ENCODE measurements at regions not wholly inside any gene's neighbourhood (a gene's known extent, or its start where the extent isn't known, plus 50 kb on each side); places are given as distances from the start of the nearest gene placed in this dataset.
"Not testable (repeated sequence)": the region's sequence is repeated elsewhere in the genome, so short reads cannot be mapped to it uniquely, and the experiment has no call there.

DNA sequence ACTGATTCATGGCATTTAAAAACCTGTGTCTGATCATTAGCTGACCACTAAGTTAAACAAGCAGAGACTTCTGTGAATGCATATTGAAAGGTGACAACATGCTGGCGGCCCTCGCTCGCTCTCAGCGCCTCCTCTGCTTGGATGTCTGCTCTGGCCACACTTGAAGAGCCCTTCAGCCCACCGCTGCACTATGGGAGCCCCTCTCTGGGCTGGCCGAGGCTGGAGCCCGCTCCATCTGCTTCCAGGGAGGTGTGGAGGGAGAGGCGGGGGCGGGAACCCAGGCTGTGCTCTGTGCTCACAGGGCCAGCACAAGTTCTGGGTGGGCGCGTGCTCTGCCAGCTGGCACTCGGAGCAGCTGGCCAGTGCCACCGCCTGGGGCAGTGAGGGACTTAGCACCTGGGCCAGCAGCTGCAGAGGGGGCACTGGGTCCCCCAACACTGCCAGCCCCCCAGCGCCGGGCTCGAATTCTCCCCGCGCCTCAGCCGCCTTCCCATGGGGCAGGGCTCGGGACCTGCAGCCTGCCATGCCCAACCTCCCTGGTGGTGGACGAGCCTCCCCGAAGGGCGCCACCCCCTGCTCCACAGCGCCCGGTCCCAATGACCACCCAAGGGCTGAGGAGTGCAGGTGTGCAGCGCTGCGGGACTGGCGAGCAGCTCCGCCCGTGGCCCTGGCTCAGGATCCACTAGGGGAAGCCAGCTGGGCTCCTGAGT lies 252.4 kb downstream of the ZIC4 start:
- DNase-seq (ENCODE audit: low spot score) = no peak

GRCh38 chr3:147152476-147152875 lies 253.9 kb downstream of the ZIC4 start:
- DNase-seq (ENCODE audit: low spot score) = no peak

DNA sequence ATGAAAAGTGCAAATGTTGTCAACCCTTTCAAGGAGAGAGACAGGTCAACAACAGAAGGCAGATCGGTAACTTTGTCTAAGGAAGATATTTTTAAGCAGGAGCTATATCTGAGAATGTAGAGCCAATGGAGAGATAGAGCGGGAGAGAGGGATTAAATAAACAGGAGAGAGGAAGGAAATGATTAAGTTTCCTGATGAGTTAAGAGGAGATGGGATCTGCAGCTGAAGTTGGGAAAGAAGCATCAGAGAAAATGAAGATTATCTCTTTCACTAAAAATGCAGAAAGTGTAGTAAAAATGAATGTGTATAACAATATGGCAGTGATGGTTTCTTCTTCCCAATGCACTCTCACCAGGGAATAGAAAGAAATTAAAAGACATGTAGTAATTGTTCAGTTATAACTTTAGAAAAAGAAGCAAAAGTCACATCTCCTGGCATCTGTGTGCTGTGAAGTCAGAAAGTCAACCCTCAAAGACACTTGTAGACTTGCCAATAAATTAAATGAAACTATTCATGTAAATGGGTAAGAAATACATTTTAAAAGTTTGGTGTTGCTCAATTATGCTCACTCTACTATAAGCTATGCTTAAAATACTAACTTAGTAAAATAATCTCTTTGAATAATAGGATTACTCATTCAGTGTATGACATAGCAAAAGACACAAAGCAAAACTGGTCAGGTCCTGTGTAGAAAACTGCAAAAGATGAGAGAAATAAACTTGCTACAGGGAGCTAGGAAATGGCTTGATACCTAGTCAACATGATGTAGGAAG lies 264.6 kb downstream of the ZIC4 start:
- DNase-seq (ENCODE audit: low spot score) = no peak

- no peak for DNase-seq (ENCODE audit: low spot score)
Observed at GRCh38 chr3:147139341-147139740, 267.0 kb downstream of the ZIC4 start.

GRCh38 chr3:147132168-147132567 lies 274.2 kb downstream of the ZIC4 start:
- no peak for DNase-seq (ENCODE audit: low spot score)

GRCh38 chr3:147130461-147130860 lies 275.9 kb downstream of the ZIC4 start:
- DNase-seq (ENCODE audit: low spot score) = no peak

GRCh38 chr3:147129665-147130064 lies 276.7 kb downstream of the ZIC4 start:
- no peak for DNase-seq (ENCODE audit: low spot score)

DNA sequence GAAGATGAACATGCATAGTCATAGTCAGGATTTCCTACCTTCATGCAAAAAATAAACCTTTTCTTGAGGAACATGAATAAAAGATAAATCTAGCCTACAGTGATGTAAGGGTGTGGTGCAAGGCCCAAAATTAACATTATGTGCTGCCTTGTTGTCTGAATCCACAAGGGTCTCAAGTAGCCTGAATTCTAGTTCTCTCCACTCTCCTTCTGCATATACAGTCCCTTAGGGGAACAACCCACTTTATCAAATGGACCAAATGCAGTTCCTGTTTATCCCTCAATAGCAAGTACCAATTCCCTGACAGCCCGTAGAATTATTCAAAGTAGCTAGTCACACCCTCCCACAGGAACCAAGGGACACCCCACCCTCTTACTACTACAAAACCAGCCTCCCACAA lies 284.0 kb downstream of the ZIC4 start:
- no peak for DNase-seq (ENCODE audit: low spot score)

- DNase-seq (ENCODE audit: low spot score) = no peak
Observed at GRCh38 chr3:147119989-147120388, 286.4 kb downstream of the ZIC4 start.

- no peak for DNase-seq (ENCODE audit: low spot score)
Observed at GRCh38 chr3:147119346-147119745, 287.0 kb downstream of the ZIC4 start.

- no peak for DNase-seq (ENCODE audit: low spot score)
Observed at GRCh38 chr3:147118611-147119010, 287.7 kb downstream of the ZIC4 start.

- DNase-seq (ENCODE audit: low spot score) = no peak
Observed at GRCh38 chr3:147117631-147118030, 288.7 kb downstream of the ZIC4 start.

DNA sequence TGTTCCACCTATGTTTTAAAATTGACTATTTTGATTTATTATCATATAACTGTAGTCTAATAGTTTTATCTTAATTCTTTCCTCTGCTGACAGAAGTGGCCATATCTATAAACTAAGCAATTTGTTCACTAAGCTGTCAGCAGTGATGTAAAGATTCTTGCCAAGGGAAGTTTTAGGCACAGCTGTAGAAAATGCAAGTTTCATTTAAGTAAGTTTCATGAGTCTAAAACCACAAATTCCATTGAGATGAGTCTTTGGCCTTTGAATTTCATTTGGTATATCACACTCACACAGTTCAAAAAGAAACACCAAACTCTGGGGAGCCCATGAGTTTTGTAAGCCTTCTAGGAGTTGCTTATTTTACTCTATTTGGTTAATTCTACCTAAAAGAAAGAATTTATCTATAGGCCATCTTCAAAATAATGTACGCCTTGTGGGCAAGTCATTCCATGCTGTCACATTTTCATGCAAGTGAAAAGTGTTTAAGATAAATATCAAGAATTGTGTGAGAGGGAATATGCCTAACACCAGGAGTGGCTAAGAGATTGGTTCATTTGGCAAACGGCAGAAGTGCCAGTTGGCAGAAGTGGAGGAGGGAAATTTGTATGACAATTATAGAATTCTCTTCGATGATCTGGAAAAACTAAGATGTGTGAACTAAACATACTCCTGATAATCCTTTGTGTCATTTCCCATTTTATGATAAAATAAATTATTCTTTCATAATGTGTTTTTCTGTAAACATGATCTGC lies 292.9 kb downstream of the ZIC4 start:
- DNase-seq (ENCODE audit: low spot score) = no peak

DNA sequence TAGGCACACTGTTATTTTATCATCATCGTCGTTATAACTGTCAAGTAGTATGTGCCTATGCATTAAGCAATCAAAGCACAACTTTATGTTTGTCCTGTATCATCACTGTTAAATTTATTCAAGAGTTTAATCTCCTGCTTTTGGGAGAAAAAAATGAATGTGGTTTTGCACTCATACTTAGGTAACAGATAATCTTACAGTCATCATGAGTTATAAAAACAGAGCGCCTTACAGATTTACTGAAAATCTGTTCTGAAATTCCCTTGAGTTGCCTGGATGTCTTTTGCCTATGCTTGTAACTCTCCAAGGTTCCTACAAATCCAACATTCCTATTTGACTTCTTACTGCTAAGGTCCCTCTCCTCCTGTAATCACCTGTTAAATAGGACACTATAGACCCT lies 307.3 kb downstream of the ZIC4 start:
- no peak for DNase-seq (ENCODE audit: low spot score)

DNA sequence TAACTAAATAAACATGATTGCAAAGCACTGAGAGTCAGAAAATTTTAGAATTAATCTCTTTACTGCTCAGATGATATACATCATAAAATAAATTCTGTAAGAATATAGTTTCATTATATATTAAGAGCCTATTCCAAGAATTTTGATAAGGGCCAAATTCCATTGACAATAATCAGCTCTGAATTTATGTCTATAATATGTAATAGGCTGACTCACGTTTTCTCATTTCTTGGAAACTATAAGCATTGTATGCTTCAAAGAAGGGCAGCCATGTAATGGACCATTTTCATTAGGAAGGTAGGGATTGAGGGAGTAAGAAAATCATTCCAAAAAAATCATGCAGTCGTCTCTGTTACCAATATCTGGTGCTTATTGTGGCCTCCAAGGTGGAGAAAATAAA lies 315.9 kb downstream of the ZIC4 start:
- DNase-seq (ENCODE audit: low spot score) = no peak

DNA sequence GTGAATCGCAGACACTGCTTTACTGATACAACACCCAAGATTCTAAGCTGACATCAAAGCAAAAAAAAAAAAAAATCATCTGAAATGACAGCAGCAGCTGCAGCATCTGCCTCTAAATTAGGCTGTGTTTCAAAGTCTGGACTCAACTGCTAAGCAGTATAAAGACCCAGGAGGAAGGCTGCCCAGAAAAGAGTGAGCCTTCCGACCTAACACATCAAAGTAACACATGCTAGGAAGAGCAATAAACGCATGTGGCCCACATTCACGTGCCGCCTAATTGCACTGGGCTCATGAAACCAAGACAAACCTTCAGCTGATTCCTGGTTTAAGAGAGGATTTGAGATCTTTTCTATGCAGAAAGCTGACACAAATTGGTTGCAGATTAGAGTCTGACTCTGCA lies 317.1 kb downstream of the ZIC4 start:
- no peak for DNase-seq (ENCODE audit: low spot score)

GRCh38 chr3:147059500-147059899 lies 346.8 kb downstream of the ZIC4 start:
- not testable (repeated sequence) for DNase-seq (ENCODE audit: low spot score)

GRCh38 chr3:147049821-147050220 lies 356.5 kb downstream of the ZIC4 start:
- no peak for DNase-seq (ENCODE audit: low spot score)

DNA sequence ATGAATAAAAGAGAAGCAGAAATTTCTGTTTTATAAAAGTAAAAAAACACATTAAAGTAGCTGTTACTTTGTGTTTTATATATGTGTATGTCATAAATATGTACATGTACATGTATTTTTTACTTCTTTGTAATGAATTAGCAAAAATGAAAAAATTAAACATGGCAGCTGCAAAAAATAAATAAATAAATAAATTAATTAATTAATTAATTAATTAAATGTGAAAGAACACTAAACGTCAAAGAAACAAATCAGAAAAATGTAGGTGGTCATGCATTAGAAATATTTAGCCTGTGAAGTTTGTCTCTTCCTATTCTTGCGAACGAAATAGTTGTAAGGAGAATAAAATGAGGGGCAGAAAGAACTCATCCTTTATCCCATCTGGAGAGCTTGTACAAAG lies 357.0 kb downstream of the ZIC4 start:
- DNase-seq (ENCODE audit: low spot score) = no peak

DNA sequence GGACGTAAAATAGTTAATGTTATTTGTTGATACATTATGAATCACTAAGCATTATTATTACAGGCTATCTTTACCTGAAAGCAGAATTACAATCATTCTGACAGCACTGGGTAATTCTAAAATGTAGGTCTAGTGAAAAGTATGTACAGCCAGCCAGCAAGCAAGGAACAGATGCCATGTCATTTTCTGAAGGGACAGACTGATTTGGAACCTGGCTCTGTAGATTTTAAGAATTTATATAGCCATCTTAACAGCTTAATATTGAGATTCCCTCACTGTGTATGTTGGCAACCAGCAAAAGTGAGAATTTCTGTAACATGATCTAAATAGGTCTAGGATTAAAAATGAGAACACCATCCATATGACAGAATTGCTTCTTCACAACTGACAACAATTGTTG lies 359.4 kb downstream of the ZIC4 start:
- DNase-seq (ENCODE audit: low spot score) = no peak

DNA sequence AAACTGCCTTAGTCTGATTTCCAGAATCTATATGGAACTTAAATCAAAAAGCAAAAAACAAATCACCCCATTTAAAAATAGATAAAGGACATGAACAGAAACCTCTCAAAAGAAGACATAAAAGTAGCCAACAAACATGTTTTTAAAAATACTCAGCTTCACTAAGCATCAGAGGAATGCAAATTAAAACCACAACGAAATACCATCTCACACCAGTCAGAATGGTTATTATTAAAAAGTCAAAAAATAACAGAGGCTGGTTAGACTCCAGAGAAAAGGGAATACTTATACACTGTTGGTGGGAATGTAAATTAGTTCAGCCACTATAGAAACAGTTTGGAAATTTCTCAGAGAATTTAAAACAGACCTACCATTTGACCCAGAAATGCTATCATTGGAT lies 367.9 kb downstream of the ZIC4 start:
- DNase-seq (ENCODE audit: low spot score) = no peak

- DNase-seq (ENCODE audit: low spot score) = no peak
Observed at GRCh38 chr3:147034359-147034758, 372.0 kb downstream of the ZIC4 start.

- DNase-seq (ENCODE audit: low spot score) = no peak
Observed at GRCh38 chr3:147030274-147030673, 376.1 kb downstream of the ZIC4 start.

Measured in HuH-7 (cell line).